NCI-H187 (cell line): ENCODE measurements at regions not wholly inside any gene's neighbourhood (a gene's known extent, or its start where the extent isn't known, plus 50 kb on each side); places are given as distances from the start of the nearest gene placed in this dataset.
"Not testable (repeated sequence)": the region's sequence is repeated elsewhere in the genome, so short reads cannot be mapped to it uniquely, and the experiment has no call there.

Experiments
- DNase-seq, 2 experiments: peaks; one replicate each; lab custom pipeline; 2025; lab: John Stamatoyannopoulos, UW

DNA sequence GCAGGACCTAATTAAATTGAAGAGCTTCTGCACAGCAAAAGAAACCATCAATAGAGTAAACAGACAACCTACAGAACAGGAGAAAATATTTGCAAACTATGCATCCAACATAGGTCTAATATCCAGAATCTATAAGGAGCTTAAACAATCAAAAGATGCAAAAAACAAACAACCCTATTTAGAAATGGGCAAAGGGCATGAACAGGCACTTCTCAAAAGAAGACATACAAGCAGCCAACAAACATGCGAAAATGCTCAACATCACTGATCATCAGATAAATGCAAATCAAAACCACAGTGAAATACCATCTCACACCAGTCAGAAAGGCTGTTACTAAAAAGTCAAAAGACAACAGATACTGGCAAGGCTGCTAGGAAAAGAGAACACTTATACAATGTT, 189.2 kb downstream of the CYP26B1 start:
- DNase-seq: not testable (repeated sequence)

GRCh38 chr2:71952572-71953188, 195.0 kb downstream of the CYP26B1 start:
- DNase-seq: no peak

DNA sequence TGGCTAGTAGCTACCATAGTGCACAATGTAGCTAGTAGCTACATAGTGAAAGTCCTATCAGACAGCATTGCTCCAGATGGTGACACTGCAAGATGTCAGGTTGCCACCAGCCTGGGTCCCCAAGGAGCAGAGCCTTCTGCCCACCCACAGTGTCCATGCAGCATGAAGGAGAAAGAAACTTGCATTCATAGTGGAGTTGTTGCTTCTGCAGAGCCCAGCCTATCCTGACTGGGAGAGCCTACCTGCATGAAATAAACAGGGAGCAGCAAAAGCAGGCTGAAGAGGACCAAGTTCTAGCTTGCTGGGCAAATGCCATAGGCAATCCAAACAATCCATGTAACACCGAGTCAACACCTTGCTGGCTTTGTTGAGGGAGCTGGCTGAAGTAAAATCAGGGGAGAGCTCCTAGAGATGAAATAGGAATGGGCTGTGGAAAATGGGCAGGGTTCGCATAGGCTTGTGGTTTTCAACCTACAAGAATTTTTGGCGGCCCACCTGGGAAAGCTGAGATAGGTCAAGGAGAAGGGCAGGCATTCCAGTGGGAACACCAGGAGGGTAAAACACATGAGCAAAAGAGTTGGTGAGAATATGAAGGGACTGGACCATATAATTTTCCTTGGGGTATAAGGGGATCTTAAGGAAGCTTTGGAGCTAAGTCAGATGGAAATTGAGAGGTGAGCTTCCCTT, 195.8 kb downstream of the CYP26B1 start:
- no peak for DNase-seq

GRCh38 chr2:71951083-71951468, 196.6 kb downstream of the CYP26B1 start:
- DNase-seq: no peak

DNA sequence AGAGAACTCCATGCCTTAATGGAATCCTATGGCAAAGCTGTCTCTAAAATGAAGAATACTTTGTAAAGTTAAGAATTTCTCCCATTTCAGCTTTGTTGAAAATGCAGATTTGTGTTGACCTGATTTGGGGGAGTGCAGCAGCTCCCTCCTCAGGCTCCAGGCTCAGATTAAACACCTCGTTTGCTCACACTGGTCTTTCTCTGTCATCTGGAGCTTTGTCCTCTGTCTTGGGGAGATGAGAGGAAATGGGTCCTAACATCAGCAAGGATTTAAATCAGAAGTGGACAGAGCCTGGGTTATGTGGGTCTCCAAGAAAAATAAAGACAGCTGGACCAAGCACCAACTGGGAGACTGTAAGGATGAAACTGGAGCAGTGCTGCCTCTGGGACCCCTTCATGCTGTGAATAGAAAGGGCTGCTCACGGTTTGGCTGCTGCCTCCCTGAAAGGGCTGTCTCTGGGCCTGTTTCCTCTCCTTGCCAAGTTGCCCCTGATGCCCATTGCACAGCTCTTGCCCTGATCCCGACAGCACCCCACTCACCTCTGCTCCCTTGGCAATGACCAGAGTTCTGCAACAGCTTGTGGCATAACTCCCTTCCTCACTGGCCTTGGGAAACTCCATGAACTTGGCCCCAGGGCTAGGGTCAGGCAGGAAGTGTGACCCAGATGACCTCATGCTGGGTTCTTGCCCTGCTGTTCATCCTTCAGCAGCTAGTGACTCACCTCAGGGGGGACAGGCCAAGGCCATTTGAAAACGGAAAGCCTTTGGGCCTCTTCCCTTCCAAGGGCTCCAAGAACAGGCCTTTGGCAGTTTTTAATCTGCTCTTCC, 197.2 kb downstream of the CYP26B1 start:
- DNase-seq: no peak

DNA sequence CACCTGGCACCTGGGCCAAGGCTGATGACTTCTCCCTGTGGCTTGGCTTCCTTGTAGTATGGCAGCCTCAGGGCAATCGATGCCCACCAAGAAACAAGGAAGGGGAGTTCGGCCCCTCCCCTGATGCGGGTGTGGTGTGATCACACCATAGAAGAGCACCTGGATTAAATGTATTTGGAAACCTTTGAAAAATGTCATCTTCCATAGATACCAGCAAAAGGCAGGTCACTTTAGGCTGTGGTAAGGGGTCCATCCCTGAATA, 198.2 kb downstream of the CYP26B1 start:
- DNase-seq: no peak

DNA sequence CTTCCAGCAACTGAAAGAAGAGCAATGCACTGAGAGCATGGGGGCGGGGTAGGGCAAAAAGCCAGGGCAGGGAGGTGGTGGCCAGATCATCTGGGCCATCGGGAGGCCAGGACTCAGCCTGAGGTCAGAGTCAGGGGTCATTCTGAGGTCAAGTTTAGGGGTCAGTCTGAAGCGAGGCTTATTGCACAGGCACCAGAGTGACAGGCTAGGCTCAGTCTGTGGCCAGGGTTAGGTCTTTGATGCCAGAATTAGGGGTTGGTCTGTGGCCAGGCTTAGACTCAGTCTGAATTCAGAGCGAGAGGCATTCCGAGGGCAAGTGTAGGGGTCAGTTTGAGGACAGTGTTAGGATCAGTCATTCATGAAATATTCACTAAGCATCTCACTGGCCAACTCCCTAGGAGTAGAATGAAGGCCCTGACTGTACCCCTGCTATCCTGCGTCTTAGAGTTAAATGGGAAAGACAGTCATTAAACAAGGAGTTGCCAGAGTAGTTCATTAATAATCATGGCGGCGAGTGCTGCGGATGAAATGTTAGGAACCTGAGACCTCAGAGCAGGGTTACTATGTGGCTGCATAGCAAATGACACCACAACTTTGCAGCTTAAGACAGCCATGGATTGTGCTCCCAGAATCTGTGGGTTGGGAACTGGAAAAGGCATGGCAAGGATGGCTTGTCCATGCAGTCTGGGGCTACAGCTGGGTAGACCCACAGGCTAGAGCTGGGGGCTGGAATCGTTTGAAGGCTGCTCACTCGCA, 198.7 kb downstream of the CYP26B1 start:
- no peak for DNase-seq

- DNase-seq: no peak
These were observed 199.9 kb downstream of the CYP26B1 start for GRCh38 chr2:71947809-71948208.

DNA sequence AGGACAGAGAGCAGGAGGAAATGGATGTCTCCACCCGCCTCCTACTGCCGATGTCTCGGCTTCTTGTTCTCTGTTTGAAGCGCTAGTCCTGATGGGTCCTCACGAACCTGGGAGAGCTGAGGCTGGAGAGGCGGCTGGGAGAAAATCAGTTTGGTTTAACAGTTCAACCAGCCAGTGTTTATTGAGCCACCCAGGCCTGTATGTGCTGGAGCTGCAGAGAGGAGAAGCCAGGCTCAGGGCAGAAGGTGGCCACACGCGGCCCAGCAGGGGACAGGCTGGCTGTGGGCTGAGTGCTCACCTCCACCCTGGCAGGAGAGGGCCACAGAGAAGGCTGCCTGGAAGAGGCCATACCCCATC, 202.1 kb downstream of the CYP26B1 start:
- DNase-seq: no peak

GRCh38 chr2:71944806-71945602, 202.7 kb downstream of the CYP26B1 start:
- DNase-seq: no peak

- no peak for DNase-seq
These were observed 203.5 kb downstream of the CYP26B1 start for GRCh38 chr2:71944183-71944550.

- no peak for DNase-seq
These were observed 204.2 kb downstream of the CYP26B1 start for GRCh38 chr2:71943238-71944182.

DNA sequence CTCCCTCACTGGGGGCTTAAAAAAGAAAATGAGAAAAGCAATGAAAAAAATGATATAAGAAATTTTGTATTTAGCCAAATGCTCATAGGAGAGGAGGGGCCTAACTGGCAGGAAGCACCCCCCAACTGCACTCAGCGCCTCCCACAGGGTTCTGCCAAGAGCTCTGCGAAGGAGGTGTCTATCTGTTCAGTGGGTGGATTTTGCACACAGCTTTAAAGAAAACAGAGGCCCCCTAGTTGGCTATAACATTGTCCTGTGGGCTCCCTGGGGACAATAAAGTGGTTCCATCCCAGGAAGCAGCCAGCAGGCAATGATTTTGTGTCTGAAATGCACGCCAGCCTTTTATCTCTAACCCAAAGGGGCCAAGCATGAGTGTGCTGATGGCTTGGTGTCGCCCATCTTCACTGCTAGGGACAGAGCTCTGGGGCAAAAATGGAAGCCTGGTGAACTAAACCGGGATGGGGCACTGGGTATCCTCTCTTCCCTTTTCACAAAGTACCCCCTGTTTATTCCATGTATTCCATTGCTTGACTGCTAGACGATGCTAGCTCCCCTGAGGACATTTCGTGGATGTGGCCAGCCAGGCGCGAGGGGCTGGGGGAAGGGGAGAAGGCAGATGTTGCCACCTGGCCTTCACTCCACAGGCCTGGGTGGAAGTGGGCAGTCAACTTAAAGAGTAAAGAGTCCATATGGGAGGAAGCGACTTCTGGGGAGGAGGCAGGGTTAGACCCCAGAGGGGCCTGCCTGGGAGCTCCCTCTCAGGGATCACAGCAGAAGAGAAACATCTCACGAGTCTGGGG, 205.7 kb downstream of the CYP26B1 start:
- no peak for DNase-seq

GRCh38 chr2:71940695-71941094, 207.0 kb downstream of the CYP26B1 start:
- DNase-seq: no peak

DNA sequence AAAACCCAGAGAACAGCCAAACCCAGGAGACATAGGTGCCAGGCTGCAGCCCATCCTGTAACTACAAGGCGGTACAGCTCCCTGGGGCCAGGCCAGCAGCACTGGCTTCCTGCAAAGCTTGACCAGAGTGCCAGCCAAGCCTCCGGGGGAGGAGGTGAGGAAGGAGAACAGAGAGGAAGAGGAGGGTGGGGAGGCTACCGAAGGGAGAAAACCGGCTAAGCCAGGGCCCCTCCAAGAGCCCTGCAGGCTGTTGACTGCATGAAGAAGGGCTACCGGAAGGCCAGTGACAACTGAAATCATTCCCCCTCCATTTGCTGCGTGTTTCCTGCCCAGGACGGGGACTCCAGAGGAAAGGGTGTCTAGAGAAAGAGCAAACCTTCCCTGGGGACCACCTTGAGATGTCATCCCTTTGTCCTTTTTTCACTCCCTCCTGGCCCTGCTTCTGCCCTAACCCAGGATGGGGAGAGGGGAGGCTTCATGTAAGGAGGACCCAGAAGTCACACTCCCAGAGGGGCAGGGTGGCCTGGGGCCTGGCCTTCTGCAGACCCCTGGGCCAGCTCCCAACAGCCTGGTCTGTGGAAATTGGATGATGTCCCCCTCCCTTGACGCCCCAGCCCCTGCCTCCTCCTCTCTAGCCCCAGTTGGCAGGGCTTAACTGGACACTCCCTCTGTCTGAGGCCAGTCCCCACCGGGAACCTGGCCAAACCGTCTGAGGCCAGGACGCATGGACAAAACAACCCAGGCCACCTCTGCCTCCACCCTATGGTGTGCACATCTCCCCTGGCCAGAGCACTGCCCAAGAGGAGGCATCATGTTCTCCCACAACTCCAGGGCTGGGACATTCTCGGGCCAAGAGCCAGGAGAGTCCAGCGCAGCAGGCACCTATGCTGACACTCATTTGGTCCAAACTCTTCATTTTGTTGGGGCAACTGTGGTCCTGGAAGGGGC, 207.8 kb downstream of the CYP26B1 start:
- DNase-seq: no peak

- DNase-seq: no peak
These were observed 208.7 kb downstream of the CYP26B1 start for GRCh38 chr2:71938659-71939587.

DNA sequence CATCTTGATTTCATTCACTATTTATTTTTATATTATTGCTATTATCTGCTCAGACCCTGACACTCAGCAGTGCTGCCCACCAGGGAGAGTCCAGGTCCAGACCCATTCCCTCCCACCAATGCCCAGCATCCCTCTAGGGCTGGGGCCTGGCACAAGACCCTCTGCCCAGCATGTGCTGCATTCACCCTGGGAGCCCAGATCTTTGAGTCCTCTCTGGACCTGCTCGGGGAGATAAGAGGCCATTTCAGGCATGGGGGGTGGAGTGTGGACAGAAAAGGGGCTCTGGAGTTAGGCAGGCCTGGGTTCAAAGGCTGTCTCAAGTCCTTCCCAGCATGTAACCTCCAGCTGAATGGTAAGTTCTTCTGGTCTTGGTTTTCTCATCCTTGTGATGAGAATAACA, 209.6 kb downstream of the CYP26B1 start:
- DNase-seq: no peak

DNA sequence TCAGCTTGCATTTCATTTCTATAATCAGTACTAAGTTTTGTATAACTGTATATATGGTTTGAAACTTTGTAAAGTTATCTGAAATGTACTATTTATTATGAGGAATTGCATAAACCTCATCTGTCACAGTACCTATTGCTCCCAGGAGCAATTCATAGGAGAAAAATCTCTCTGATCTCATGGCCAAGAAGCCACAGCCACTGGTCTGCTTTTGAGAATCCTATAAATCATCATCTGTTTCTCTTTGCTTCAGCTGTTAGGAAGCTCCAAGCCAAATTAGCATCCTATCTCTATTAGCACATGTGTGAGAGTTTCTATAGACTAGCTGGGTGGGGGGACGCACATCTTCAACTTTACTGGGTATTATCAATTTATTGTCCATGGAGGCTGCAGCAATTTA, 210.3 kb downstream of the CYP26B1 start:
- DNase-seq: no peak
